ENCODE measurements at regions not wholly inside any gene's neighbourhood (a gene's known extent, or its start where the extent isn't known, plus 50 kb on each side); places are given as distances from the start of the nearest gene placed in this dataset.
A peak's percentile ranks its signal among the peaks of the same experiment; 100 is the strongest.

DNA sequence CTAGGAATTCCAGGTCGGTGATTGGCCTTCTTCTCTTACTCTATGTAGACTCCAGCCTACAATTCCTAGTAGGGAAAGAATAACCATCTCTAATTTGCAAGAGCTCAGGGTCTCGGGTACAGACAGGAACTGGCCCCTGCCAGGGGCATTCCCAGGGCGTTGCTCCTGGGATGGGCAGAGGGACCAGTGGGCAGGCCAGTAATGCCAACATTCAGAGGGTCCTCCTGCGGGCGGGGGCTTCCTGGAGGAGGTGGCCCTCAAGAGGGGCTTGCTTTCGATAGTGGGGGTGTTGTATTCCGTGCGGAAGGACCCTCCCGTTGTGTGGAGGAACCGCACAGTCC is 94.3 kb upstream of the PRNP start:
- peak overlapping the region in 1 of 2 experiments; percentile 66; a peak in 1 of 4 replicates for H3K4me3 ChIP-seq (ENCODE audit: low read depth in 2 of 2, low read length in 1 of 2)
- ChIA-PET CTCF (interaction anchor here (0.6 to 2.3 kb wide), 8 partner anchors 10 to 487 kb away, joined by 3 to 13 read pairs (median 3); no protein-coding TSS in a partner anchor), POLR2A (no interaction called here)
- H2AFZ ChIP-seq (ENCODE audit: low read depth) = peak overlapping the region; percentile 93; the same call in 1 of the 2 replicates
- peak overlapping the region; percentile 80 for H3K4me2 ChIP-seq
- no peaks in the 10 kb centered on the region for H3K27me3 ChIP-seq (ENCODE audit: insufficient read depth)
- H3F3A ChIP-seq (replicated peaks; ENCODE audit: insufficient read depth) = peaks cover 4% of the 10 kb centered on the region
- WGBS (ENCODE audit: low lambda C conversion rate) = 45% methylated on average over 9 of the region's 10 CpGs
- H3K9ac ChIP-seq = no peak overlapping the region
- no peaks in the 10 kb centered on the region for H3K79me2 ChIP-seq (ENCODE audit: insufficient read depth)
- H3K4me1 ChIP-seq (ENCODE audit: control insufficient read depth in 1 of 2, insufficient read depth in 2 of 2, low read depth in 1 of 2, low read length in 1 of 2) = peaks cover 2 to 8% of the 10 kb centered on the region in 2 experiments; a peak in 3 of 4 replicates
- TF ChIP-seq RCOR1 (IDR thresholded peaks at IDR 0.05; ENCODE audit: low read length) = no peak
- TF ChIP-seq MXI1 (IDR thresholded peaks at IDR 0.05; ENCODE audit: low read depth, low read length) = no peak
- TF ChIP-seq GATA2 (CRISPR knock-in tag; IDR thresholded peaks at IDR 0.05) = no peak
- no peak for TF ChIP-seq TAF1 (IDR thresholded peaks at IDR 0.05; ENCODE audit: borderline replicate concordance, low read depth, low read length)
- TF ChIP-seq EP300 (IDR thresholded peaks at IDR 0.05; ENCODE audit: borderline replicate concordance in 1 of 2, low read depth in 1 of 2, low read length in 1 of 2) = no peak
- TF ChIP-seq RXRA (IDR thresholded peaks at IDR 0.05; ENCODE audit: borderline replicate concordance, low read depth) = no peak
- TF ChIP-seq NFIC (IDR thresholded peaks at IDR 0.05; ENCODE audit: borderline replicate concordance) = no peak
- no peak for TF ChIP-seq FOXM1 (IDR thresholded peaks at IDR 0.05; ENCODE audit: low read depth)
- TF ChIP-seq GABPA (IDR thresholded peaks at IDR 0.05; ENCODE audit: low read depth) = no peak
- no peak for TF ChIP-seq TEAD4 (IDR thresholded peaks at IDR 0.05; ENCODE audit: borderline replicate concordance, insufficient read depth)
- no peak for TF ChIP-seq FOXJ3 (CRISPR knock-in tag; IDR thresholded peaks at IDR 0.05)
- TF ChIP-seq TCF12 (IDR thresholded peaks at IDR 0.05) = no peak
- no peak for TF ChIP-seq SIN3A (IDR thresholded peaks at IDR 0.05; ENCODE audit: borderline replicate concordance, low read depth, low read length)
- TF ChIP-seq ELF1 (IDR thresholded peaks at IDR 0.05) = no peak
- TF ChIP-seq CHD2 (IDR thresholded peaks at IDR 0.05; ENCODE audit: low read length, partially characterized antibody) = no peak
- no peak overlapping the region for H3K27ac ChIP-seq (ENCODE audit: low read depth in 2 of 2, low read length in 1 of 2)
- no peaks in the 10 kb centered on the region for H3K9me2 ChIP-seq
- H4K20me1 ChIP-seq (ENCODE audit: insufficient read depth) = no peaks in the 10 kb centered on the region
- DNase-seq = no peak
- H3K9me3 ChIP-seq = no peaks in the 10 kb centered on the region
- H3K36me3 ChIP-seq (replicated peaks in 1 of 2; ENCODE audit: control insufficient read depth in 1 of 2, insufficient read depth in 2 of 2, low read length in 1 of 2) = no peaks in the 10 kb centered on the region

DNA sequence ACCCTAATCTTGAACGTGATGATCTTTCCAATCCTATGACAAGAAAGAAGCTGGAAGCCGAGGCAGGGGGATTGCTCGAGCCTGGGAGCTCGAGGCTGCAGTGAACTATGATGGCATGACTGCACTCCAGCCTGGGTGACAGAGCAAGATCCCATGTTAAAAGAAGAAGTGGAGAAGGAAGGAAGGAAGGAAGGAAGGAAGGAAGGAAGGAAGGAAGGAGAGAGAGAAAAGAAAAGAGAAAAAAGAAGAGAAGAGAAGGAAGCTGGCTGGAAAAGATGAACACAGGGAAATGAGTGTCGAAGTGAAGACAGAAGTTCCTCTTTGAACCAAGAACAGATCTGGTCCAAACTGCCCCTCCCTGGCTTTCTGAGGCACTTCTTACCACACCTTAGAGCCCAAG is 100.5 kb upstream of the PRNP start:
- H4K20me1 ChIP-seq (ENCODE audit: insufficient read depth) = no peaks in the 10 kb centered on the region
- H3K79me2 ChIP-seq (ENCODE audit: insufficient read depth) = no peaks in the 10 kb centered on the region
- no peaks in the 10 kb centered on the region for H3K4me1 ChIP-seq (ENCODE audit: control insufficient read depth in 1 of 2, insufficient read depth in 2 of 2, low read depth in 1 of 2, low read length in 1 of 2)
- POLR2A ChIA-PET = no interaction called here
- no peaks in the 10 kb centered on the region for H3K27me3 ChIP-seq (ENCODE audit: insufficient read depth)
- peaks cover 4% of the 10 kb centered on the region for H3F3A ChIP-seq (replicated peaks; ENCODE audit: insufficient read depth)
- no peak overlapping the region; a peak in 1 of 4 replicates for H3K27ac ChIP-seq (ENCODE audit: low read depth in 2 of 2, low read length in 1 of 2)
- H3K4me2 ChIP-seq = no peak overlapping the region
- TF ChIP-seq RAD21 (IDR thresholded peaks at IDR 0.05; ENCODE audit: low read length) (no peak), SMC3 (IDR thresholded peaks at IDR 0.05; ENCODE audit: low read depth, low read length) (no peak), EZH2phosphoT487 (IDR thresholded peaks at IDR 0.05; ENCODE audit: borderline replicate concordance, low read depth) (no peak), EP300 (IDR thresholded peaks at IDR 0.05; ENCODE audit: borderline replicate concordance in 1 of 2, low read depth in 1 of 2, low read length in 1 of 2) (no peak), TEAD4 (IDR thresholded peaks at IDR 0.05; ENCODE audit: borderline replicate concordance, insufficient read depth) (no peak), RFX5 (IDR thresholded peaks at IDR 0.05; ENCODE audit: low read length) (no peak), NFIC (IDR thresholded peaks at IDR 0.05; ENCODE audit: borderline replicate concordance) (no peak), MXI1 (IDR thresholded peaks at IDR 0.05; ENCODE audit: low read depth, low read length) (no peak), TCF12 (IDR thresholded peaks at IDR 0.05) (no peak)
- TF ChIP-seq, protein P1, sequence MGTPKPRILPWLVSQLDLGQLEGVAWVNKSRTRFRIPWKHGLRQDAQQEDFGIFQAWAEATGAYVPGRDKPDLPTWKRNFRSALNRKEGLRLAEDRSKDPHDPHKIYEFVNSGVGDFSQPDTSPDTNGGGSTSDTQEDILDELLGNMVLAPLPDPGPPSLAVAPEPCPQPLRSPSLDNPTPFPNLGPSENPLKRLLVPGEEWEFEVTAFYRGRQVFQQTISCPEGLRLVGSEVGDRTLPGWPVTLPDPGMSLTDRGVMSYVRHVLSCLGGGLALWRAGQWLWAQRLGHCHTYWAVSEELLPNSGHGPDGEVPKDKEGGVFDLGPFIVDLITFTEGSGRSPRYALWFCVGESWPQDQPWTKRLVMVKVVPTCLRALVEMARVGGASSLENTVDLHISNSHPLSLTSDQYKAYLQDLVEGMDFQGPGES (IDR thresholded peaks at IDR 0.05; ENCODE audit: low read depth, low read length) = no peak
- TF ChIP-seq, protein P2, sequence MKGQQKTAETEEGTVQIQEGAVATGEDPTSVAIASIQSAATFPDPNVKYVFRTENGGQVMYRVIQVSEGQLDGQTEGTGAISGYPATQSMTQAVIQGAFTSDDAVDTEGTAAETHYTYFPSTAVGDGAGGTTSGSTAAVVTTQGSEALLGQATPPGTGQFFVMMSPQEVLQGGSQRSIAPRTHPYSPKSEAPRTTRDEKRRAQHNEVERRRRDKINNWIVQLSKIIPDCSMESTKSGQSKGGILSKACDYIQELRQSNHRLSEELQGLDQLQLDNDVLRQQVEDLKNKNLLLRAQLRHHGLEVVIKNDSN (IDR thresholded peaks at IDR 0.05; ENCODE audit: borderline replicate concordance, low read depth) = no peak
- H3K36me3 ChIP-seq (replicated peaks in 1 of 2; ENCODE audit: control insufficient read depth in 1 of 2, insufficient read depth in 2 of 2, low read length in 1 of 2) = no peaks in the 10 kb centered on the region
- no peaks in the 10 kb centered on the region for H3K9me3 ChIP-seq
- no peak overlapping the region for H3K4me3 ChIP-seq (ENCODE audit: low read depth in 2 of 2, low read length in 1 of 2)
- H3K9me2 ChIP-seq = no peaks in the 10 kb centered on the region
- H2AFZ ChIP-seq (ENCODE audit: low read depth) = no peak overlapping the region
- 11% methylated on average over 5 of the region's 5 CpGs for WGBS (ENCODE audit: low lambda C conversion rate)
- H3K9ac ChIP-seq = no peak overlapping the region
- CTCF ChIA-PET = no interaction called here
- DNase-seq = no peak

Measured in SK-N-SH (cell line).